GM18873 (cell line): ENCODE measurements at regions not wholly inside any gene's neighbourhood (a gene's known extent, or its start where the extent isn't known, plus 50 kb on each side); places are given as distances from the start of the nearest gene placed in this dataset.

Source experiments
- ATAC-seq: cut with Tn5 transposase; IDR thresholded peaks from one replicate; pipeline ENCODE4 v1.9.1; 2021; ENCODE audit warnings: mild to moderate bottlenecking, moderate library complexity, moderate number of reproducible peaks; ENCODE audit not compliant: unreplicated experiment, low FRiP score

DNA sequence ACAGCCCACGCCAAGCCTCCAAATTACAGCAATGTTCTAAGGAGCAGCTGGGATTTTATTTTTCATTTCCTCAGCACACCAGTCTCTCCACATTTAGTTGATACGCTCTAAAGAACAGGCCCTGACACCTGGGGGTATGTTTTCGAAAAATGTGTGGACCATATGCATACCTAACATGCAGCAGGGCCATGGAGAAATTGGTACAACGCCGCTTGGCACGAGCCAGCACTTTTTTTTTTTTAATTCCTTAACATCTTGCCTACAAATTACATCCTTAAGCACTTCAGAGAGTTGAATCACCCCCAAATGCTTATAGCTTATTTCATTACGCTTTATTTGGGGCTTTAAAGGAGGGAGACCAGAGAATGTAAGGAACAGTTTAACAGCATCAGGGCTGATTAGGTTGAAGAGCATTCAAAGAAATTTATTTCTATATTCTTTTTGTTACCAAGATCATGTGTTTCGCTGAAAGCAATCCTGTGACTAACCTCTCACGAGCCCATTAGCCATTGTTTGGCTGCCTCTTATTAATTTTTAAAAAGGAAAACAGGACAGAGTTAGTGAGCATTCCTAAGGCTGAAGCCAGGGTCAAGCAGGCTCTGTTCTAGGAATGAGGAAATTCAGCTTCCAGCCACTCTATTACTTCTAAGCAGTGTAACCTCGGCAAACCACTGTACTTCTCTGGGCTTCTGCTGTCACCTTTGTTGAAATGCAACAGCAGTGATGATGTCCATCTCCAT is 173.8 kb downstream of the ACTL7B start:
- ATAC-seq: no peak

DNA sequence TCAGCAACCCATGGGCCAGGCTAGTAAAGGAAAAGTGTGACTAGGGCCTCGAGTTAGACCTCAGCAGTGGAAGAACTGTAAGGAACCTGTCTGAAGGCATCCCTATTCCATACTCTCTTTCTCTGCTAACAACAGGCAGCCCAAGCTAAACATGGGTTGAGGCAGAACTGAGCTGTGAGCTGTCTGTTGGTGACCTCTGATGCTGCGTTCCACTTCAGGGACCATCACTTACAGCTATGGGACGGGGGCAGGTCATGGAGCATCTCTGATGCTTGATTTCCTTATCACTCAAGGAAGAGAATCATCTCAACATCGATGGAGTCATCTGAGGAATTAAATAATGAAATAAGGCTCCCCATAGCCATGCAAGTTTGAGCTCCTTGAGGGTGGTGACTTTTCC is 174.8 kb downstream of the ACTL7B start:
- ATAC-seq: no peak

DNA sequence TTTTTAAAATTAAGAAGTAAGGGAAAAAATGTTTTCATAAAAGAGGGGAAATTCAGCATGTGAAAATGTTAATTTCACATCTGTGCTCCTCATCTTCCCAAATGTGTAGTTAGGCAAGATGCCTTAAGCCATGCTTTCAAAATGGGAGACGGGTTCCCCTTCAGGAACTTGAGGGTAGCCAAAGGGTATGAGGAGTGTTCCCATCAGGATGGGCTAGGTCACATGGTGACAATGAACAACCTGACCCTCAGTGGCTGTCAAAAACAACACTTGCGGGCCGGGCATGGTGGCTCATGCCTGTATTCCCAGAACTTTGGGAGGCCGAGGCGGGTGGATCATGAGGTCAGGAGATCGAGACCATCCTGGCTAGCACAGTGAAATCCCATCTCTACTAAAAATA is 178.0 kb downstream of the ACTL7B start:
- no peak for ATAC-seq

- no peak for ATAC-seq
These were observed 179.4 kb downstream of the ACTL7B start for GRCh38 chr9:108676355-108676754.

GRCh38 chr9:108675708-108676107 is 180.1 kb downstream of the ACTL7B start:
- ATAC-seq: no peak

DNA sequence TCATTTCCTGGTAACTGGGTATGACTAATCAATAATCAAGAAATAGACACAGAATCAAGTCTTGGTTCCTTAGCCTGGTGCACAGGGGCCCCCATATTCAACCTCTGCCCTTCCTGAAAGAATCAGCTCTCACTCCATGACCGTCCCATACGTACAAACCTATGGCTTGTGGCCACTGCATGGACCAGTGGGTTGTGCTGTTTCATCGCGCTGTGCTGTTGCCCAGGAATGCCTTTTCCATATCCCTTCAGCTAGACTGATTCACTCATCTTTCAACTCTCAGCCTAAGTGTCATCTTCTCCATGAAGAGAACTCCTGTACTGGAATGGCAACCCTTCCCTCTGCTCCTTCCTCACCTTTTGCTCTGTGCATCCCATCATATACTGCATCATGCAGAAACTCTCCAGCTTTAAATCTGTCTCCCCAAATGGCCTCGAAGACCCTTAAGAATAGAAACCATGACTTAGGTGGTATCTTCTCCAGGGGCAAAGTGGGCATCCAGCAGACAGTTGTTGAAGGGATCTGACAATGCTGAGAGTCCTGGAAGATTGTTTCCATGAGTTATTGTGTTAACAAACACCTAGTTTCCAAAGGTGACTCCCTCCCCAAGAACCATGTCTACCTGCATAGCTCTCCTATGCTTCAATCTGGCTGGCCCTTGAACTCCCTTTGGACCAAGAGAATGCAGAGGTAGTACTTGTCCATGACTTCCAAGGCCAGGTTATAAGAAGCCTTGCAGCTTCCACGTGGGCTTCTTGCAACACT is 180.8 kb downstream of the ACTL7B start:
- ATAC-seq: no peak

DNA sequence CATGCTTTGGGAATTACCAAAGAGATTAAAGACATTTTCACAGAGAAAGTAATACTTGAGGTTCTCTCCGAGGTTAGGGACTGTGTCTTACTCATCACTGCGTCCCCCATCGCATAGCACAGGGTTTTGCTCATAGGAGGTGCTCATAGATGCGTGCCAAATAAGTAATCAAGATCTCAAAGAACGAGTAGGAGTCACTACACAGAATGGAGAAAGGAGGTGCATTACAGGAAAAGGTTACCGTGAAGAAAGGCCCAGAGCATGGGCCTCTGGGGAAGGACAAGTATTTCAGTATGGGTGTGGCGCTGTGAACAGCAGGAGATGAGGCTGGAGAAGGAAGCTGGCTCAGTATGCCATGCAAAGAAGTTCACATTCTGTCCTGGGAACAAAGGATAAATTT is 182.4 kb downstream of the ACTL7B start:
- ATAC-seq: no peak

- no peak for ATAC-seq
These were observed 183.2 kb downstream of the ACTL7B start for GRCh38 chr9:108672475-108673190.

DNA sequence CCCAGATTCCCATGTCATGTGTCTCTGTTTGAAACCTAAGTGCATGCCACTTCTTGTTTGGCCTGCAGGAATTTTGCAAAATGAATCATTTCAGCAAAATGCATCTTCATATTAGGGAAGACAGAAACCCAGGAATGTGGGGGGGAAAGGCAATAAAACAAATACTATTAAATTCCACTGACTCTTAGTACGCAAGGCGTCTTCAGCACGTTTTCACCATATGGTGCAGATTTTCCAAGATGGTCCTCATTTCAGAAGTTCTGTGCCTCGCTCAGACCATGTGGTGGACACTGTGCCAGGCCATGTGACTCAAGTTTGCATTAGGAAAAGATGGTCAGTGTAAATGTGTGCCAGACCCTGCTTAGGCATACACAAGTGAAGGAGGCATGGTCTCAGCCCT is 184.0 kb downstream of the ACTL7B start:
- no peak for ATAC-seq

GRCh38 chr9:108671176-108671575 is 184.6 kb downstream of the ACTL7B start:
- ATAC-seq: no peak

DNA sequence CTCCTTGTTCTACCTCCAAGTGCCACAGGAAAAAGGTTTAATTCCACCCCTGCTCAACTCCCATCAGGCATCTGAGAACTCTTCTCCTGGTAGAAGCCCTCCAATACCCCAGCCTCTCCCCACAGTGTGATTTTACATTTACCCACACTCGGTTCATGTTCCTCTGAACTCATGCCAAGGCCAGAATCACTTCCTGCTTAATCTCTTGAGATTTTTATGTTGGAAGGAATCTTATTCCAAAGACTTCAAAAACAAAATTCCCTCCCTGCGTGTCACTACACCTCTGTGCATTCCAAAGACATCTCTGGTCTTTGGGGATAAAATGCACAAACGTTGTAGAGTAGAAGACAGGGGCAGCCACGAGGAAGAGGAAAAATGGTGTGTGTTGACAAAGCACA is 186.8 kb downstream of the ACTL7B start:
- no peak for ATAC-seq

DNA sequence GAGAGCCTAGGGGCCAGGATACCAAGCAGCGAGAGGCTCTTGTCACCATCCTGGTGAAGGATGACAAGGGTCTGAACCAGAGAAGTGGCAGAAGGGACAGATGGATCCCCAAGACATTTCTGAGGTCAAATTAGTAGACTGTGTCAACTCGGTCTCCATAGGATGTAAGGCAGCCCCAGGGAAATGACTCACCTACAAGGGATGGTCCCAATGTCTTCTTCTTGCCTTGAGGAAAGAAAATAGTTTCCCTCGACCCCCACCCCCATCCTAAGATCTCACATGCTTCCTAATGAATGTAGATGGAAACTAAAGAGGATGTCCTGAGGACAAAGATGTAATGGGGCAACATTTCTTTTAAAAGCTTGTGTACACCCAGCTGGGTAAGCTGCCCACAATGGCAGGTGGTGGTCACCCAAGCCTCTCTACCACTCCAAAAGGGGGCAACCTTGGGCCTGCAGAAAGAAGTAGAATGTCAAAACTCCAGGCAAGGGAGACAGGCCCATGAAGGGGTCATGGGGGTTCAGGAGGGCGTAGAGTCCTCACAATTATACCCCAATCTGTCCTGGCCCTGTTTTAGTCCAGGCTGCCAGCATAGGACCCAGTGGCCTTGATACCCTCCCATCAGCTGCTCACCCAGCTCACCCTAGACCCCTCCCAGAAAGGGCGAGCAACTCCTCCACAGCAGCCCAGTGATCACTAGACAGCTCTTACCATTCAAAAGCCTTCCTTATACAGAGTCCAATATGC is 187.4 kb downstream of the ACTL7B start:
- no peak for ATAC-seq

- ATAC-seq: no peak
These were observed 189.5 kb downstream of the ACTL7B start for GRCh38 chr9:108666240-108666784.

- ATAC-seq: no peak
These were observed 190.1 kb downstream of the ACTL7B start for GRCh38 chr9:108665521-108666239.

DNA sequence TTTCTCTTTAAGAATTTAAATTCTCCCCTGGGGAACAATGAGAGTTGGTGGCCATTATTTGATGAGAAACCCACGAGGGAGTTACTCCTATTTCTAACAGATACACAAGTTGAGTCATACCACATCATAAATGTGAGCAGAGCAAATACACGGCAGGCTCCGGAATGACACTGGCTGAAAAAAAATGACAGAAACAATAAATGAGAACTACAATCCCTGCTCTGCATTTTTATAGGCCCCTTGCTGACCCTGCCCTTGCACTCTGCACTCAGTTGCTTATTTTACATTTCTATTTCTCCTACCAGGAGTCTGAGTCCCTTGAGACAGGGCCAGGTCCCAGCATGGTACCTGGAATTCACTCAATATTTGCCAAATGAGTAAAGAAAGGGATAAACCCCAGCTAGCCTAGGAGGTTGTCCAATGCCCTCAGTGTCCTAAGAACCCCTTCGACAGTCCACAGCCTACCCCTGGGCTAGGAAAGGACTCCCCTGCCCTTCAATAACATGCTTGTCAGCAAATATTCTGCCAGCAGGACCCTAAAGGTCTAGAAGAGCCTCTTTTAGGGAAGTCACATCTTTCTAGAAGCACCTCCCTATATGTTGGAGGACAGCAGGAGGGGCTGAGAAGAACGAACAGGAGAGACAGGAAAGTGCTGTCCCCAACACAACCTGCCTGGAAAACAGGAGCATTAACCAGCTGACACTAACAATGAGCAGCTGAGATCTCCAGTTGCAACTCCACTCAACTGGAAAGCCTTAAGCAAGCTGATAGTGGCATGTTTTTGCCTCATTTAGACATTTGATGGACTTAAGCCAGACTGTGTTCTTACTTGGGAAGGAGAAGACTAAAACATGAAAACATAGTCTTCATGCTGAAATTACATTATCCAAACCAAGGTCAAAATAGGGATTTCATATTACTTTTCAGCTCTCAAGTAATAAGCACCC is 191.2 kb downstream of the ACTL7B start:
- ATAC-seq: no peak

GRCh38 chr9:108663422-108663821 is 192.4 kb downstream of the ACTL7B start:
- no peak for ATAC-seq

DNA sequence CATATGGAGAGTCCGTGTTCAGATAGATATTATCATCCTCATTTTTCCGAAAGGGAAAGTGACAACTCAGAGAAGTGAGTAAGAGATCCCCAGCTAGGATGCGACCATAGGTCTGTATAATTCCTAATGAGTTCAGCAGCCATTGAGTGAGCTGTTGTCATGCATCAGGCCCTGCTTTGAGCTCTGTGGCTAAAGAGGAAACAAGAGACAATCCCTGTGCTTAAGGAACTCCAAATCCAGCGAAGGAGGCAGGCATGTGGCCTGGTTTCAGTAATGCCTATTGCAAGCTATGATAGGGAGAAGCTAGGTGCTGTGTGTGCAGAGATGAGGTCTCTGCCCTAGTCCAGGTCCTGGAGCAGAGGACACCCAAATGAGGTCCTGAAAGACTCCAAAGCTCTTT is 192.8 kb downstream of the ACTL7B start:
- no peak for ATAC-seq

DNA sequence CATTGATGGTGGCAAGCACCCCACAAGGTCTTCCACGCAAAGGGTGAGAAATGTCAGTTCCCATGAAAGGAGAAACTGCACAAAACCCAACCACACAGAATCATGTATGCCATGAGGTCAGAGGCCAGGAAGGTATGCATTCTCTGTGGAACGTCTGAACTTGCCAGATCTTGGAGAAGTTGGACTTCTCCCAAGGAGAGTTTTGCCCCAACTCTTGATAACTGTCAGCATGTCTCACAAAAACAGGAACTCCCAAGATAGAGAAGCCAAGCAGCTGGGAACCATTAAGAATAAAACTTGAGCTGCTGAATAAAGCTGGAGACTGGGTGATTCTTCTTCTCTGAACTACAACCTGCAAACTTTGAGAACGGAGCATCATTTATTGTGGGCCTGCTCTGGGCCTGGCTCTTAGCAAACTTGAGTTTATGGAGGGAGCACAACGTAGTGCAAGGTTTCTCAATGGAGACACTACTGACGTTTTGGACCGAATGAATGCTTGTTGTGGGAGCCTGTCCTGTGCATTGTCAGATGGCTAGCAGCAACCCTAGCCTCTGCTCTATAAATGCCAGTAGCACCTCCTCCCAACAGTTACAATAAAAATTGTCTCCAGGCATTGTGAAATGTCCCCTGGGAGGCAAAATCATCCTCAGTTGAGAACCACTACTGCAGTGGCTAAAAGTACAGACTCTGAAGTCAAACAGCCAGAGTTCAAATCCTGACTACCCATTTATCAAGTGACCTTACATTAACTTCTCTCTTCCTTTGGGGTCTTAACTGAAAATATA is 193.5 kb downstream of the ACTL7B start:
- no peak for ATAC-seq
